ENCODE measurements at regions not wholly inside any gene's neighbourhood (a gene's known extent, or its start where the extent isn't known, plus 50 kb on each side); places are given as distances from the start of the nearest gene placed in this dataset.
"Not testable (repeated sequence)": the region's sequence is repeated elsewhere in the genome, so short reads cannot be mapped to it uniquely, and the experiment has no call there.

DNA sequence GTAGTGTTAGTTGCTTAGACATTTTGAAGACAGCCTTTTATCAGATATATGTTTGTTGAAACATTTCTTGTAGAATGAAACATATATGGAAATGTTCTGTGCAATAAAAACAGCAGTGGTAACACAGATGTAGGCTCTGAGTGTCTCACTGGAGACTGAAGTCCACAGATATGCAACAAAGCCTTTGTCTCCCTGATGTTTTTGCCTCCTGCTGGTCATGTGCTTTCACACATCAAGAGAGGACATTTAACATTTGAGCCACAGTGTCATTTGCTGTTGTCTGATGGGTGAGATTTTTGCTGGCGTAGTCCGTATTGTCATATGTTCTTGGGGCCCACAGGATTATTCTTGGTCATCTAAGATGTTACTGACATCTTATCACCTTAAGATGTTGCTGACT, 161.4 kb downstream of the CCDC74A start:
- TF ChIP-seq, protein P1, sequence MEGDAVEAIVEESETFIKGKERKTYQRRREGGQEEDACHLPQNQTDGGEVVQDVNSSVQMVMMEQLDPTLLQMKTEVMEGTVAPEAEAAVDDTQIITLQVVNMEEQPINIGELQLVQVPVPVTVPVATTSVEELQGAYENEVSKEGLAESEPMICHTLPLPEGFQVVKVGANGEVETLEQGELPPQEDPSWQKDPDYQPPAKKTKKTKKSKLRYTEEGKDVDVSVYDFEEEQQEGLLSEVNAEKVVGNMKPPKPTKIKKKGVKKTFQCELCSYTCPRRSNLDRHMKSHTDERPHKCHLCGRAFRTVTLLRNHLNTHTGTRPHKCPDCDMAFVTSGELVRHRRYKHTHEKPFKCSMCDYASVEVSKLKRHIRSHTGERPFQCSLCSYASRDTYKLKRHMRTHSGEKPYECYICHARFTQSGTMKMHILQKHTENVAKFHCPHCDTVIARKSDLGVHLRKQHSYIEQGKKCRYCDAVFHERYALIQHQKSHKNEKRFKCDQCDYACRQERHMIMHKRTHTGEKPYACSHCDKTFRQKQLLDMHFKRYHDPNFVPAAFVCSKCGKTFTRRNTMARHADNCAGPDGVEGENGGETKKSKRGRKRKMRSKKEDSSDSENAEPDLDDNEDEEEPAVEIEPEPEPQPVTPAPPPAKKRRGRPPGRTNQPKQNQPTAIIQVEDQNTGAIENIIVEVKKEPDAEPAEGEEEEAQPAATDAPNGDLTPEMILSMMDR (IDR thresholded peaks at IDR 0.05; ENCODE audit: low read depth, low read length), result not testable (repeated sequence)
- TF ChIP-seq EZH2phosphoT487 (IDR thresholded peaks at IDR 0.05; ENCODE audit: low read depth), result not testable (repeated sequence)

All from OCI-LY3 (cell line).